GM12878 (cell line): ENCODE measurements at regions not wholly inside any gene's neighbourhood (a gene's known extent, or its start where the extent isn't known, plus 50 kb on each side); places are given as distances from the start of the nearest gene placed in this dataset.

Source experiments
- CREB1 ChIP-seq: IDR thresholded peaks from 2 replicates; pipeline ENCODE4 v1.6.1; 2012; ENCODE audit warnings: low read depth, mild to moderate bottlenecking, inconsistent platforms
- EED ChIP-seq: sonication (generic); IDR thresholded peaks from 2 replicates; pipeline ENCODE4 v1.6.1; 2016; ENCODE audit warnings: antibody characterized with exemption, low read depth
- MXI1 ChIP-seq: fragments of 150-350 bp; IDR thresholded peaks from 2 replicates; pipeline ENCODE4 v1.6.1; 2011; ENCODE audit warnings: low read depth, mild to moderate bottlenecking, inconsistent platforms, low read length, improper control_type of control experiment
- NR2C2 ChIP-seq: IDR thresholded peaks from 2 replicates; pipeline ENCODE4 v1.6.1; 2011; ENCODE audit warnings: borderline replicate concordance, low read depth; ENCODE audit not compliant: control insufficient read depth, insufficient read length
- POLR2A ChIP-seq: IDR thresholded peaks from 2 replicates; pipeline ENCODE4 v1.6.1; 2011; ENCODE audit warnings: low read depth, mild to moderate bottlenecking, low read length
- RCOR1 ChIP-seq: conservative IDR thresholded peaks from 2 replicates; pipeline ENCODE4 v1.6.1; 2012; ENCODE audit warnings: low read depth, low read length, improper control_type of control experiment
- REST ChIP-seq: IDR thresholded peaks from 2 replicates; pipeline ENCODE4 v1.6.1; 2012; ENCODE audit warnings: mild to moderate bottlenecking, low read depth, low read length
- SMC3 ChIP-seq: IDR thresholded peaks from 2 replicates; pipeline ENCODE4 v1.6.1; 2011; ENCODE audit warnings: low read length, improper control_type of control experiment, borderline replicate concordance
- SPI1 ChIP-seq: IDR thresholded peaks from 2 replicates; pipeline ENCODE4 v1.6.1; 2011; ENCODE audit warnings: low read depth, mild to moderate bottlenecking, low read length, moderate library complexity, borderline replicate concordance; ENCODE audit not compliant: insufficient read depth
- ZZZ3 ChIP-seq: IDR thresholded peaks from 2 replicates; pipeline ENCODE4 v1.6.1; 2011; ENCODE audit warnings: low read depth; ENCODE audit not compliant: control insufficient read depth, insufficient read length
- TF ChIP-seq, protein P1 (sequence below), 3 experiments: IDR thresholded peaks in 2 of 3; conservative IDR thresholded peaks in 1 of 3; 2 replicates each; pipeline ENCODE4 v1.5.1; 2011; ENCODE audit warnings: low read depth in 3 of 3, low read length in 3 of 3, mild to moderate bottlenecking in 3 of 3, control low read depth in 2 of 3, moderate library complexity in 2 of 3, inconsistent platforms in 1 of 3, mixed read lengths in 1 of 3; ENCODE audit not compliant: control insufficient read depth in 2 of 3, insufficient read depth in 1 of 3; ENCODE audit errors: extremely low read depth in 1 of 3
- TF ChIP-seq, protein P2 (sequence below): IDR thresholded peaks from 2 replicates; pipeline ENCODE4 v1.6.1; 2012; ENCODE audit warnings: low read depth, low read length, improper control_type of control experiment

GRCh38 chr14:71395636-71396035 lies 488.4 kb downstream of the PCNX1 start:
- no peak for TF ChIP-seq POLR2A
- TF ChIP-seq SMC3: no peak
- no peak for TF ChIP-seq ZZZ3
- TF ChIP-seq, protein P1, sequence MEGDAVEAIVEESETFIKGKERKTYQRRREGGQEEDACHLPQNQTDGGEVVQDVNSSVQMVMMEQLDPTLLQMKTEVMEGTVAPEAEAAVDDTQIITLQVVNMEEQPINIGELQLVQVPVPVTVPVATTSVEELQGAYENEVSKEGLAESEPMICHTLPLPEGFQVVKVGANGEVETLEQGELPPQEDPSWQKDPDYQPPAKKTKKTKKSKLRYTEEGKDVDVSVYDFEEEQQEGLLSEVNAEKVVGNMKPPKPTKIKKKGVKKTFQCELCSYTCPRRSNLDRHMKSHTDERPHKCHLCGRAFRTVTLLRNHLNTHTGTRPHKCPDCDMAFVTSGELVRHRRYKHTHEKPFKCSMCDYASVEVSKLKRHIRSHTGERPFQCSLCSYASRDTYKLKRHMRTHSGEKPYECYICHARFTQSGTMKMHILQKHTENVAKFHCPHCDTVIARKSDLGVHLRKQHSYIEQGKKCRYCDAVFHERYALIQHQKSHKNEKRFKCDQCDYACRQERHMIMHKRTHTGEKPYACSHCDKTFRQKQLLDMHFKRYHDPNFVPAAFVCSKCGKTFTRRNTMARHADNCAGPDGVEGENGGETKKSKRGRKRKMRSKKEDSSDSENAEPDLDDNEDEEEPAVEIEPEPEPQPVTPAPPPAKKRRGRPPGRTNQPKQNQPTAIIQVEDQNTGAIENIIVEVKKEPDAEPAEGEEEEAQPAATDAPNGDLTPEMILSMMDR (IDR thresholded peaks at IDR 0.05 in 2 of 3, conservative IDR thresholded peaks at IDR 0.05 in 1 of 3; ENCODE audit: control insufficient read depth in 2 of 3, extremely low read depth in 1 of 3, insufficient read depth in 1 of 3, low read depth in 3 of 3, low read length in 3 of 3): no peak
- no peak for TF ChIP-seq MXI1
- TF ChIP-seq CREB1: no peak
- no peak for TF ChIP-seq SPI1
- no peak for TF ChIP-seq REST
- no peak for TF ChIP-seq EED
- TF ChIP-seq, protein P2, sequence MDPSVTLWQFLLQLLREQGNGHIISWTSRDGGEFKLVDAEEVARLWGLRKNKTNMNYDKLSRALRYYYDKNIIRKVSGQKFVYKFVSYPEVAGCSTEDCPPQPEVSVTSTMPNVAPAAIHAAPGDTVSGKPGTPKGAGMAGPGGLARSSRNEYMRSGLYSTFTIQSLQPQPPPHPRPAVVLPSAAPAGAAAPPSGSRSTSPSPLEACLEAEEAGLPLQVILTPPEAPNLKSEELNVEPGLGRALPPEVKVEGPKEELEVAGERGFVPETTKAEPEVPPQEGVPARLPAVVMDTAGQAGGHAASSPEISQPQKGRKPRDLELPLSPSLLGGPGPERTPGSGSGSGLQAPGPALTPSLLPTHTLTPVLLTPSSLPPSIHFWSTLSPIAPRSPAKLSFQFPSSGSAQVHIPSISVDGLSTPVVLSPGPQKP: no peak
- TF ChIP-seq NR2C2: no peak
- no peak for TF ChIP-seq RCOR1
